Stimulated activated CD4-positive, alpha-beta T cell treated with anti-CD3 and anti-CD28 coated beads, TNF-alpha, amount 100 ng/mL, for 1 hour (primary cell): ENCODE measurements at regions not wholly inside any gene's neighbourhood (a gene's known extent, or its start where the extent isn't known, plus 50 kb on each side); places are given as distances from the start of the nearest gene placed in this dataset.

Experiments used
- DNase-seq, 3 donors: peaks; one replicate each; pipeline ENCODE4 v3.0.0-alpha.2; 2020; ENCODE audit warnings: low read depth in 3 of 3, low spot score in 1 of 3

- no peak for DNase-seq
These were observed 95.1 kb upstream of the PLET1 start for GRCh38 chr11:112355726-112356125.

DNA sequence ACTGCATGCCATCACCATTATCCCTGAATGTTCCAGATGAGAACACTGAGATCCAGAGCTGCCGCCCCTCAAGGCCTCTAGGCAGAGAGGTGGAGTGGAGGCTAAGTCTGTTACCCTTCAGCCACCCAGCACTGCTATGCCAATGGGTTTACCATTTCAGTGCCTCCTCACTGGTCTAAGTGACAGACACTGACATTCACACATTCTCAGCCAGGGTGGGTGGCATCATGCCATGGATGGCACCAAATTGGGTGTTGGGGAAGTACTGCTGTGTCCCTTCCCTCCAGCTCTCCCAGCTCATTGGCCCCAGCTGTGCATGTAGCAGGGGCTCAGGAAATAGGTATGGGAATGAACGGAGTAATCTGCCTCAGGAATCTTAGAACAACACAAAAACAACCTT, 96.8 kb upstream of the PLET1 start:
- no peak for DNase-seq

- DNase-seq = no peak
These were observed 100.7 kb upstream of the PLET1 start for GRCh38 chr11:112361396-112361795.

- no peak for DNase-seq
These were observed 102.9 kb upstream of the PLET1 start for GRCh38 chr11:112363527-112363926.

DNA sequence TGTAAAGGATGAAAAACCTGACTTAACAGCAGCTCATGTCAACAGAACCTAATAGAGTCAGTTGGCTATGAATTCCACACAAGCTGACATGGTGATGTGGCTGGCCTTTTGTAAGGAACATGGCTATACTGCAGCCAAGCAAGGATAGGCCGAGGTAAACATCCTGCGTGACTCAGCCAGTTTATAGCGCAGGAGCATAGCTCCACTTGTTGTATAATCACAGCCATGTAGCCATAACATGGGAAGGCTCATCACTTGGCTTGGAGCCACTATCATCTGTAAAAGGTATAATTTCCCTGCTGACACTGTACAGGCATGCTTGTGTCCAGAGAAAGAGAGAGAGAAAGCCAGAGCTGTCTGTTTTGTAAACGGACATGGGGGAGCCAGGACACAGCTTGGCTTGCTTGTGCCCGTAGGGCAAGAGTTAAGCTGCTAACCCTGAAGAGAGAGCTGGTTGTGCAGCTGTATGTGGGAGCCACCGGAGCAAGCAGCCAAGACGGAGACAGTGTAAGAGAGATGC, 104.4 kb upstream of the PLET1 start:
- no peak for DNase-seq

- no peak for DNase-seq
These were observed 105.4 kb upstream of the PLET1 start for GRCh38 chr11:112366012-112366411.

GRCh38 chr11:112366777-112367176, 106.1 kb upstream of the PLET1 start:
- no peak for DNase-seq

GRCh38 chr11:112367461-112367860, 106.8 kb upstream of the PLET1 start:
- no peak for DNase-seq

DNA sequence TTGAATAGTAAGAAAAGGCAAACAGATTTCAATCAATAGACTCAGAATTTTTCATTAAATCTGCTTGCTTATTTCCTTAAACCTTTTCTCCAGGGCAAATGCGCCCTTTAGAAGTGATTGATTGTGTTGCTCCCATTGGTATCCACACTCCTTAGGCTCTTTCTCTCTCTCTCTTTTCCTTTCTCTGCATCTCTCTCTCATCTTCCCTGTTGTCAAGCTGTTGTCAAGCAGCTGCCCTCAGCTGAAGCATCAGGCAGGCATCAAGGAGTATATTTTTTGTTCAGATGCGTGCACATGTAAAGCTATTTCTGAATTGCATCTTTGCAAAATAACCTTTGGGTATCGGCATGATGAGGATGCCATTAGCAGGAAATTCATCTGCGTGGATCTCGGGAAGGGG, 107.2 kb upstream of the PLET1 start:
- no peak for DNase-seq

- no peak for DNase-seq
These were observed 107.7 kb upstream of the PLET1 start for GRCh38 chr11:112368381-112368780.

GRCh38 chr11:112369374-112369773, 108.7 kb upstream of the PLET1 start:
- DNase-seq = no peak

DNA sequence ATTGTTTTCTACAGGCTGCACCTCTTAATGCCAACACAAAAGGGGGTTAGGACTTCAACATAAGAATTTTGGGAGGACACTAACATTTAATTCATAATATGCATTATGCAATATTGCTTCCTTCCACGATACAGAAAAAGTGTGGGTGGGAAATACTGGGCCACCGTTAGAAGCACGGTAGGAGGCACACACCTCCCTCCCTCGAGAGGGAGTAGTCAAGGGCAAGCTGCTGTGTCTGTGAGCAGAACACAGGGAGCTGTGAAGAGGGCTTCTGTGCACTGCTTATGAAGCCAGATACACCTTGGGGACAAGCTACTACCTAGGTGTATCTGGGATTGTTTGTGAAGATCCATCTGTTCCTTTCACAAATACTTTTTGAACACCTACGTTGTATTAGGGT, 109.3 kb upstream of the PLET1 start:
- no peak for DNase-seq

GRCh38 chr11:112374486-112375140, 114.0 kb upstream of the PLET1 start:
- no peak for DNase-seq

DNA sequence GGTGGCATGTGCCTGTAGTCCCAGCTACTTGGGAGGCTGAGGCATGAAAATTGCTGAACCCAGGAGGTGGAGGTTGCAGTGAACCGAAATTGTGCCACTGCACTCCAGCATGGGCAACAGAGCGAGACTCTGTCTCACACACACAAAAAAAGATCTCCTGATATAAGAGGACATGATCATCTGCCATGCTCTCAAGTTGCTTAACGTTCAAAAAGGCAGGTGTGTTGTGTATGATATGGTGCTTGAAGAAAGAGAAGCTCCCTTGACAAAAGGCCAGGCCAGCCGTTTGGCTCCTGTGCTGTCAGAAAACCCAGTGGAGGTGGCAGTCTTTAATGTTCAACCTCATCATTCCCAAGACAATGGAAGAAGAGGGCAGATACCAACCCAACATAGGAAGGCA, 117.3 kb upstream of the PLET1 start:
- DNase-seq = no peak

DNA sequence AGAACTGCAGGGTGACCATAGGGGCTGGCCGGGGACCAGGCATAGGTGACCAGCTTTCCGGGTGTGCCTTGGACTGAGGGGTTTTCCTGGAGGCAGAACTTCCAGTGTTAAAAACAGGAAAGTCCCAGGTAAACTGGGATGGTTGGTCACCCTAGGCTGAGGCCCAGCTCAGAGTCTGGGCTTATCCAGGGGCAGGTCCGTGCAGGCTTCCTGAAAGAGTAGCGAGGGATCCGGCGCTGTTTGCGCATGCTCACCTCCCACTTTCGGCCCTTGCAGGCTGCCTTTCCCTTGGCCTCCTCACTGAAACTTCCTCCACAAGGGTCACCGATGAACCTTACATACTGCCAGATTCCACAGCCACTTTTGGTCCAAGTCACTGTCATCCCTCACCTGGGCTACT, 119.8 kb upstream of the PLET1 start:
- no peak for DNase-seq

DNA sequence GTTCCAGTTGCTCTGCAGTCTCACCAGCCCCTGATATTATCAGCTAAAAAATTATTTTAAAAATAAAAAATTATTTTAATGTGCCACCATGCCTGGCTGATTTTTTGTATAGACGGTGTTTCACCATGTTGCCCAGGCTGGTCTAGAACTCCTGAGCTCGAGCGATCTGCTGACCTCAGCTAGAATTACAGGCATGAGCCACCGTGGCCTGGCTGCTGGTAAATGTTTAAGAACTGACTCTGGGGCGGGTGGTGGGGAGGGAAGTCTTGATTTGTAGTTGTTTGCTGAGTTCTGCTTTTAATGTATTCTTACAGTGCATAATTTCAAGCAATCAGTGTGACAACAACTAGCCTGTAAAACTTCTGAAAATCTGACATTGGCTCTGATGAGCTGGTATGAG, 120.9 kb upstream of the PLET1 start:
- DNase-seq = no peak

- DNase-seq = no peak
These were observed 121.9 kb upstream of the PLET1 start for GRCh38 chr11:112382561-112382960.

GRCh38 chr11:112388496-112388895, 127.8 kb upstream of the PLET1 start:
- DNase-seq = no peak

DNA sequence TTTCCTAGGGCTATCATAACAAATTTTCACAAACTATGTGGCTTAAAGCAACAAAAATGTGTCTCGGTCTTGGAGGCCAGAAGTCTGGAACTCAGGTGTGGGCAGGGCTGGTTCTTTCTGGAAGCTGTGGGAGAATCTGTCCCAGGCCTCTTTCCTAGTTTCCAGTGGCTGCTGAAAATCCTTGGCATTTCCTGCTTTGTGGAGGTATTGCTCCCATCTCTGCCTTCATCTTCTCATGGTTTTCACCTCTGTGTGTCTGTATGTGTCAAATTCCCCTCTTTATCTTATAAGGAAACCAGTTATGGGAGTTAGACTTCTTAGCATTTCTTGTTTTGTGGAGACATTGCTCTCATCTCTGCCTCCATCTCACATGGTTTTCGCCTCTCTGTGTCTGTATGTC, 130.4 kb upstream of the PLET1 start:
- no peak for DNase-seq

- no peak for DNase-seq
These were observed 132.2 kb upstream of the PLET1 start for GRCh38 chr11:112392904-112393303.

DNA sequence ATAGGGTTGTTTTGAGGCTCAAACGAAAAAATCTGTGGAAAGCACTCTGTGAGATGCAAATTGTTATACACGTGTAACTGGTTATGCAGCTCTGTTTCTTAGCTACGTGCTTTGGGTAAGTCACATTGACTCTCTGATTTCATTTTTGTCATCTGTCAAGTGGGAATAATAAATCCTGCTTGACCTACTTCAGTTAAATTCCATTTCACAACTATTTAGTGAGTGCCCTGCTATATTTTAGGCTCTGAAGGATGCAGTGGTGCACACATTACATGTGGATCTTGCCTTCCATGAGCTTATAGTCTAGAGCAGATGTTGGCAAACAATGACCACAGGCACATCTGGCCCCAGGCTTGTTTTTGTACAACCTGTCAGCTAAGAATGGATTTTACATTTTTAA, 133.6 kb upstream of the PLET1 start:
- no peak for DNase-seq

DNA sequence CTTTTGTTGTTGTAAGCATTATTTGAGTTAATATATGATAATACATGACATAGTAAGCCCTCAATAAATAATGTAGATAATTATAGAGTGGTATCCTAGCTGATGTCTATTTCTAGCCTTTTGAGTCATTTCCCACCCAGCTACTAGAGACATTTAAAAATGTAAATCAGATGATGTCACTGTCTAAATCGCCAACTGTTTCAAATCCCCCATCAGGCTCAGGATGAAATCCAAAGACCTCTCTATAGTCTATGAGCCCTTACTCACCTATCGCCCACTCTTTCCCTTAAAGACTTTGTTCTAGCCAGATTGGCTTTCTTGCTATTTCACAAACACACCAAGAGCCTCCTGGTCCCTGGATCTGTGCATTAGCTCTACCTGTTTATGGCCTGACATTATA, 135.4 kb upstream of the PLET1 start:
- DNase-seq = no peak

DNA sequence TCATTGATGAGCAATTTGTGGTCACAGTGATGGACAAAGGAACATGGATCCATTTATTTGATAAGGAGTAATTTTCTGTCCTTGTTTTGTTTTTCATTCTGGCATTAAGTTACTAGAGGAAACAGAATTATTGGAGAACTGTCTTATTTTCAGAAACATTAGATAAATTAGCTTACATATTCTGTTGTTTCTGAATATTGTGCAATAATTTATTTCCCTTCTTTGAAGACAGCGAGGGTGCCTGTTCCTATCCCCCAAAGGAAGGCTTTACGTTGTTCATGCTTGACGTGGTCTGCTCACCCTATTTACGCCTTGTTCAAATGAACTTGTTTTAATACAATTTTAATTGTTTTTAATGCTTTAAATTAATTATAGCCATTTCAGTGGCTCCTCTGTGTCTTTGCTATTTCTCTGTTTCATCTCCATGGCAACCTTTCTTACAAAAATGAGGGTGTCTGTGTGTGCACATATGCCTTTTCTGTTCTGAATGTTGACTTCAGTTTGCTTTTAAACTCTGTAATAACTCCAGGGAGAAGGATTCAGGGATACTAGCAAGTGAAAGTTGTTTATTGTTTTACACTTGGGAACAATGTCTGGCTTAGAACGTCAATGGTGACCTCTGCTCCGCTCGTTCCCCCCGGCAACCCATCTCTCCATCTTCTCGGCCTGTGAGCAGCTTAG, 138.3 kb upstream of the PLET1 start:
- DNase-seq = no peak
